Activated CD4-positive, alpha-beta T cell treated with anti-CD3 and anti-CD28 coated beads, Interleukin-2, Interleukin-6, amounts not matched to agents 100 ng/mL and 50 ng/mL, durations not matched to agents 16 hours and 8 hours (primary cell): ENCODE measurements at regions not wholly inside any gene's neighbourhood (a gene's known extent, or its start where the extent isn't known, plus 50 kb on each side); places are given as distances from the start of the nearest gene placed in this dataset.

Experiments
- DNase-seq: peaks from one replicate; pipeline ENCODE4 v3.0.0-alpha.2; 2020

GRCh38 chr9:25613709-25614108, 64.5 kb downstream of the TUSC1 start:
- no peak for DNase-seq

GRCh38 chr9:25603106-25603505, 75.1 kb downstream of the TUSC1 start:
- no peak for DNase-seq

- no peak for DNase-seq
Observed at GRCh38 chr9:25602400-25603044, 75.7 kb downstream of the TUSC1 start.

GRCh38 chr9:25600501-25600900, 77.7 kb downstream of the TUSC1 start:
- no peak for DNase-seq

- DNase-seq = no peak
Observed at GRCh38 chr9:25584611-25585010, 93.6 kb downstream of the TUSC1 start.

- DNase-seq = no peak
Observed at GRCh38 chr9:25573281-25573680, 105.0 kb downstream of the TUSC1 start.

GRCh38 chr9:25571491-25571890, 106.8 kb downstream of the TUSC1 start:
- no peak for DNase-seq

GRCh38 chr9:25570802-25571201, 107.4 kb downstream of the TUSC1 start:
- DNase-seq = no peak

GRCh38 chr9:25562101-25562500, 116.1 kb downstream of the TUSC1 start:
- no peak for DNase-seq

GRCh38 chr9:25557645-25558300, 120.5 kb downstream of the TUSC1 start:
- no peak for DNase-seq

GRCh38 chr9:25556540-25556939, 121.7 kb downstream of the TUSC1 start:
- DNase-seq = no peak

GRCh38 chr9:25548847-25549246, 129.4 kb downstream of the TUSC1 start:
- no peak for DNase-seq

- no peak for DNase-seq
Observed at GRCh38 chr9:25543806-25544205, 134.4 kb downstream of the TUSC1 start.

- DNase-seq = no peak
Observed at GRCh38 chr9:25542319-25542718, 135.9 kb downstream of the TUSC1 start.

- DNase-seq = no peak
Observed at GRCh38 chr9:25537808-25538207, 140.4 kb downstream of the TUSC1 start.

GRCh38 chr9:25519286-25519685, 159.0 kb downstream of the TUSC1 start:
- no peak for DNase-seq

GRCh38 chr9:25517701-25518100, 160.5 kb downstream of the TUSC1 start:
- DNase-seq = no peak

- DNase-seq = no peak
Observed at GRCh38 chr9:25513509-25514033, 164.7 kb downstream of the TUSC1 start.

- no peak for DNase-seq
Observed at GRCh38 chr9:25505644-25506043, 172.6 kb downstream of the TUSC1 start.

GRCh38 chr9:25481372-25481771, 196.9 kb downstream of the TUSC1 start:
- no peak for DNase-seq

GRCh38 chr9:25480696-25481095, 197.5 kb downstream of the TUSC1 start:
- no peak for DNase-seq

GRCh38 chr9:25472681-25473080, 205.6 kb downstream of the TUSC1 start:
- DNase-seq = no peak

- no peak for DNase-seq
Observed at GRCh38 chr9:25472085-25472607, 206.1 kb downstream of the TUSC1 start.

- no peak for DNase-seq
Observed at GRCh38 chr9:25461416-25461815, 216.8 kb downstream of the TUSC1 start.
